ENCODE measurements at regions not wholly inside any gene's neighbourhood (a gene's known extent, or its start where the extent isn't known, plus 50 kb on each side); places are given as distances from the start of the nearest gene placed in this dataset.

DNA sequence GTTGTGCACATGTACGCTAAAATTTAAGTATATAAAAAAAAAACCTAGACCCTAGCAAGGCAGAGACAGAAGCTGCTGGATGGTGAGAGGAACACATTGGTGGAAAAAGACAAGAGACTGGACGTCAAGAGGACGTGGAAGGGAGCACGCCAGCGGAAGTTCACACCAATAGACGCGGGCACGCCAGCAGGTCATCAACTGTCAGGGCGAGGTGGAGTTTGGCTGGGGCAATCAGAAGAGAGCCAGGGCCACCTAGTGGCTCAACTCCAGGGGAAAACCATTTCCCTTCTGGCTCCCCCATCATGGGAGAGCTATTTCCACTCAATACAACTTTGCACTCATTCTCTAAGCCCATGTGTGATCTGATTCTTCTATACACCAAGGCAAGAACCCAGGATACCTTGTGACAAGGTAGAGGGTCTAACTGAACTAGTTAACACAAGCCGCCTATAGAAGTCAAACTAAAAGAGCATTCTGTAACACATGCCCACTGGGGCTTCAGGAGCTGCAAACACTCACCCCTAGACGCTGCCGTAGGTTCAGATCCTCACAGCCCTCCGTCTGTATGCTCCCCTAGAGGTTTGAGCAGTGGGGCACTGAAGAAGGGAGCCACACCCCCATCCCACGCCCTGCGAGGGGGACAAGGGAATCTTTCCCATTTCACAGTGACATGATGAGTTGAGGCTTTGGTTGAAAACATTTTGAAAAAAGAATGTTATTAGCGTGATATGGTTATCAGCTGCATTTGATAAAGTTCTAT is 702.7 kb downstream of the TMTC2 start:
- Histone ChIP-seq H3K36me3 (ENCODE audit: control insufficient read depth in 2 of 4, insufficient read depth in 4 of 4, low read length in 3 of 4) (no peaks in the 10 kb centered on the region), H3K18ac (ENCODE audit: extremely low read depth, low read length) (no peak overlapping the region), H3K27ac (ENCODE audit: low read depth, low read length) (no peak overlapping the region), H4K8ac (ENCODE audit: extremely low read depth, insufficient read depth, low read length) (no peak overlapping the region), H3K9me3 (ENCODE audit: insufficient read depth in 2 of 2, low read depth in 1 of 2, low read length in 1 of 2) (no peaks in the 10 kb centered on the region), H2BK20ac (ENCODE audit: low read length) (no peak overlapping the region), H4K91ac (replicated peaks; ENCODE audit: insufficient read length, low read length) (no peak overlapping the region), H3K9ac (replicated peaks in 1 of 4; ENCODE audit: extremely low read depth in 1 of 4, low read depth in 3 of 4, low read length in 3 of 4) (no peak overlapping the region), H2AFZ (ENCODE audit: low read length) (0 out of 2 replicates have a peak overlapping the region, but pooled peaks have one; percentile 16), H3K79me2 (ENCODE audit: control insufficient read depth in 1 of 2, insufficient read depth in 2 of 2, low read length in 2 of 2) (no peaks in the 10 kb centered on the region), H2BK15ac (ENCODE audit: low read length) (no peak overlapping the region; the same call in 1 of the 2 replicates), H4K5ac (ENCODE audit: insufficient read length, low read depth, low read length) (no peak overlapping the region), H3K4me2 (ENCODE audit: insufficient read depth in 1 of 2, low read depth in 2 of 2, low read length in 2 of 2) (no peak overlapping the region; a peak in 1 of 4 replicates), H3K4me1 (replicated peaks in 1 of 4; ENCODE audit: control insufficient read depth in 3 of 4, insufficient read depth in 4 of 4, low read length in 3 of 4) (no peaks in the 10 kb centered on the region), H3K23ac (ENCODE audit: insufficient read length) (no peak overlapping the region), H2BK12ac (ENCODE audit: low read depth, low read length) (no peak overlapping the region), H3K23me2 (ENCODE audit: low read depth, low read length) (no peaks in the 10 kb centered on the region), H2BK5ac (ENCODE audit: low read depth, low read length) (no peak overlapping the region), H2BK120ac (replicated peaks; ENCODE audit: low read depth, low read length) (no peak overlapping the region), H3K4ac (replicated peaks; ENCODE audit: insufficient read length, low read depth, low read length) (no peak overlapping the region), H3K14ac (ENCODE audit: insufficient read length) (no peak overlapping the region), H3K27me3 (replicated peaks in 1 of 4; ENCODE audit: control insufficient read depth in 3 of 4, extremely low read depth in 1 of 4, insufficient read depth in 3 of 4, low read length in 3 of 4) (no peaks in the 10 kb centered on the region), H3K79me1 (ENCODE audit: low read depth, low read length) (no peaks in the 10 kb centered on the region), H2AK5ac (ENCODE audit: low read depth, low read length) (no peak overlapping the region), H3K56ac (replicated peaks; ENCODE audit: insufficient read length, low read depth, low read length) (no peak overlapping the region), H3K4me3 (ENCODE audit: extremely low read depth in 1 of 4, insufficient read depth in 2 of 4, low read depth in 3 of 4, low read length in 4 of 4) (no peak overlapping the region), H4K20me1 (replicated peaks in 1 of 2; ENCODE audit: control insufficient read depth in 1 of 2, insufficient read depth in 2 of 2, low read length in 2 of 2) (no peaks in the 10 kb centered on the region)
- POLR2A ChIA-PET (ENCODE audit: partially characterized antibody), result no interaction called here
- WGBS, 2 experiments (ENCODE audit: extremely low coverage in 1 of 2, insufficient coverage in 1 of 2, insufficient read length in 1 of 2, insufficient replicate concordance in 2 of 2, low coverage in 1 of 2, low lambda C conversion rate in 2 of 2, missing lambda C conversion rate in 1 of 2), result 65% methylated on average over 16 of the region's 16 CpGs; no CpG with 5 or more reads in 1 of the 2 experiments
- CTCF ChIA-PET (ENCODE audit: partially characterized antibody), result interaction anchor here (0.6 to 3.7 kb wide), 29 partner anchors 9 to 1114 kb away, joined by 3 to 23 read pairs (median 4); partner anchors contain the start of gene TMTC2
- peak; percentile 38 to 62 for DNase-seq (ENCODE audit: low read depth in 1 of 2, low spot score in 2 of 2)
- peak; percentile 80 for FAIRE-seq
- TF ChIP-seq FOSL1 (IDR thresholded peaks at IDR 0.05; ENCODE audit: insufficient read depth, low read depth, low read length), result no peak
- TF ChIP-seq, protein P1, sequence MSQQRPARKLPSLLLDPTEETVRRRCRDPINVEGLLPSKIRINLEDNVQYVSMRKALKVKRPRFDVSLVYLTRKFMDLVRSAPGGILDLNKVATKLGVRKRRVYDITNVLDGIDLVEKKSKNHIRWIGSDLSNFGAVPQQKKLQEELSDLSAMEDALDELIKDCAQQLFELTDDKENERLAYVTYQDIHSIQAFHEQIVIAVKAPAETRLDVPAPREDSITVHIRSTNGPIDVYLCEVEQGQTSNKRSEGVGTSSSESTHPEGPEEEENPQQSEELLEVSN (IDR thresholded peaks at IDR 0.05), result peak; percentile 64
- no peak for TF ChIP-seq SAP30 (IDR thresholded peaks at IDR 0.05; ENCODE audit: insufficient read depth, insufficient replicate concordance, low read length)
- peak; percentile 90 to 91 for TF ChIP-seq RAD21 (IDR thresholded peaks at IDR 0.05 in 1 of 2, conservative IDR thresholded peaks at IDR 0.05 in 1 of 2; ENCODE audit: low read depth in 2 of 2, low read length in 2 of 2)
- TF ChIP-seq MAX (IDR thresholded peaks at IDR 0.05), result peak; percentile 75; the same call in 1 of the 2 replicates
- no peak for TF ChIP-seq RNF2 (IDR thresholded peaks at IDR 0.05; ENCODE audit: borderline replicate concordance, low read depth, low read length, missing control alignments, poor library complexity, severe bottlenecking)
- no peak for TF ChIP-seq KDM1A (IDR thresholded peaks at IDR 0.05; ENCODE audit: borderline replicate concordance, low read length)

Measured in H1 (cell line).